ENCODE measurements at regions not wholly inside any gene's neighbourhood (a gene's known extent, or its start where the extent isn't known, plus 50 kb on each side); places are given as distances from the start of the nearest gene placed in this dataset.
"Not testable (repeated sequence)": the region's sequence is repeated elsewhere in the genome, so short reads cannot be mapped to it uniquely, and the experiment has no call there.

DNA sequence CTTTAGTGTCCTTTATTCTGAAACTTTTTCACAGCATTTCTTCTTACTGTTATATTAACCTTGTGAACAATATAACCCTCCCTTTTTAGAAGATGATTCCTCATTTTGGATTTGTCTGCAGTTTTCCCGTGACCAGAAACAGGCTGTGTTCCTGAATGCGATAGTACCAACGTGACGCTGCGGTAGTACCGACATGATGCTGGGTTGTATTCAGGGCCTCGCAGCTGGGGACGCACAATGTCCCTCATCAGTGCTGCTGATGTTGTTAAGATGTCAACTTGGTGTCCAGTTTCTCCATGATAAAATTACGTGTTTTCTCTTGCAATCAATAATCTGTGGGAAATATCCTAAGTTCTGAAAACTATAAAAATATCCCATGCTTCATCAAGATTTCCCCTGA, 761.4 kb upstream of the TPTE start:
- no peaks in the 10 kb centered on the region for H3K27me3 ChIP-seq
- TF ChIP-seq POLR2A (IDR thresholded peaks at IDR 0.05) (no peak), POLR2AphosphoS5 (IDR thresholded peaks at IDR 0.05) (no peak), EP300 (IDR thresholded peaks at IDR 0.05) (no peak)
- TF ChIP-seq, protein P1, sequence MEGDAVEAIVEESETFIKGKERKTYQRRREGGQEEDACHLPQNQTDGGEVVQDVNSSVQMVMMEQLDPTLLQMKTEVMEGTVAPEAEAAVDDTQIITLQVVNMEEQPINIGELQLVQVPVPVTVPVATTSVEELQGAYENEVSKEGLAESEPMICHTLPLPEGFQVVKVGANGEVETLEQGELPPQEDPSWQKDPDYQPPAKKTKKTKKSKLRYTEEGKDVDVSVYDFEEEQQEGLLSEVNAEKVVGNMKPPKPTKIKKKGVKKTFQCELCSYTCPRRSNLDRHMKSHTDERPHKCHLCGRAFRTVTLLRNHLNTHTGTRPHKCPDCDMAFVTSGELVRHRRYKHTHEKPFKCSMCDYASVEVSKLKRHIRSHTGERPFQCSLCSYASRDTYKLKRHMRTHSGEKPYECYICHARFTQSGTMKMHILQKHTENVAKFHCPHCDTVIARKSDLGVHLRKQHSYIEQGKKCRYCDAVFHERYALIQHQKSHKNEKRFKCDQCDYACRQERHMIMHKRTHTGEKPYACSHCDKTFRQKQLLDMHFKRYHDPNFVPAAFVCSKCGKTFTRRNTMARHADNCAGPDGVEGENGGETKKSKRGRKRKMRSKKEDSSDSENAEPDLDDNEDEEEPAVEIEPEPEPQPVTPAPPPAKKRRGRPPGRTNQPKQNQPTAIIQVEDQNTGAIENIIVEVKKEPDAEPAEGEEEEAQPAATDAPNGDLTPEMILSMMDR (IDR thresholded peaks at IDR 0.05): no peak
- no peaks in the 10 kb centered on the region for H3K4me1 ChIP-seq
- DNase-seq: no peak
- H3K9me3 ChIP-seq: peaks cover 4 to 68% (median 50%) of the 10 kb centered on the region in 4 donors
- intact Hi-C loops (cut with DNase I; ENCODE audit: low total_unique reads): no loop called here
- no peaks in the 10 kb centered on the region for H3K36me3 ChIP-seq
- 74 to 80% (median 79%) methylated on average over 9 of the region's 9 CpGs for WGBS, 5 donors
- H3K27ac ChIP-seq: no peak overlapping the region
- no peak overlapping the region for H3K4me3 ChIP-seq

DNA sequence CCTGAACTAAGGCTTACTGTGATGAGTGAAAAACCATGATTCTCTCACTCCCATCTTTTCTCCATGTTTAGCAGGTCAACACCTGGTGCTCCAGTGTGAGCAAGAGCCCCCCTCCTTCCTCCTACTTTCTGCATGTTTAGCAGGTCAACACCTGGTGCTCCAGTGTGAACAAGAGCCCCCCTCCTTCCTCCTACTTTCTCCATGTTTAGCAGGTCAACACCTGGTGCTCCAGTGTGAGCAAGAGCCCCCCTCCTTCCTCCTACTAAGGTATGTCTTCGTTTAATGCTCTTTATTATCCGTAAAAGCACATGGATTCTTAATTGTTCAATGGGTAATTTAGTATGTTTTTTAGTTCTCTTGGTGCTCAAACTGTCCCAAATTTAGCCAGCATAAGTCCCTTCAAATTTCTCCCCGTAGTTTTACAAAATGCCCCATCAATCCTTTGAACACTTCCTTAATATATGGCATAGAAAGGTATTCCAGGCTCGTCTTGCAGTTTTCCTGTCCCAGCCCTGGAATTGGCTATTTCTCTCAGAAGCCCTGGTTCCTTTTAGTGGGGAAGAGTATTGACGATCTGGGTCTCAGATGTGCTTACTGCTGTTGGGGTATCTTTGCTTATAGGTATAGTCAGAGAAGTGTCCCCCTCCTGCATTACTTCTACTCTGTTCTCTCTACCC, 760.8 kb upstream of the TPTE start:
- no peak for DNase-seq
- Histone ChIP-seq H3K4me1 (no peaks in the 10 kb centered on the region), H3K27ac (no peak overlapping the region), H3K9me3 (peaks cover 4 to 65% (median 46%) of the 10 kb centered on the region in 4 donors), H3K4me3 (no peak overlapping the region), H3K27me3 (no peaks in the 10 kb centered on the region), H3K36me3 (no peaks in the 10 kb centered on the region)
- TF ChIP-seq EP300 (IDR thresholded peaks at IDR 0.05): no peak
- no peak for TF ChIP-seq POLR2A (IDR thresholded peaks at IDR 0.05)
- TF ChIP-seq POLR2AphosphoS5 (IDR thresholded peaks at IDR 0.05): no peak
- 52 to 60% (median 57%) methylated on average over 5 of the region's 5 CpGs for WGBS, 5 donors
- intact Hi-C loops (cut with DNase I; ENCODE audit: low total_unique reads): no loop called here

DNA sequence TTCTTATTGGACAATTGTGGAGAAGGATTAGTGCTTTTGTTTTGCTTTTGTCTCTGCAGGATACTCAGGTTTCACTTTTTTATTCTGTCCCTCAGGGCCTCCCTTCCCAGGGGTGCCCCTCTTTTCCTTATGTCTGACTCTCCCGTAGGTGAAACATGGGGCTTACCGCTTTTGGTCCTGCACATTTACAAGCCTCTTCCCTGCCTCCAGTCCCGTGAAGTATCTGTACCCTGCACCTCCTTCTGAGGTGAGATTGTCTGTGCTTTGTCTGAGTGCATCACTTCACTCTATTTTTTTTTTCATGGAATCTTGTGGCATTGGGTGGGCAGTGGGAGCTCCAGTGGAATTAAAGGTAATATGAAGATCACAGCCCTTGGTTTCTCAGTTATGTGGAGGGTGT, 758.1 kb upstream of the TPTE start:
- no peak for DNase-seq
- WGBS, 5 donors: 64 to 70% (median 70%) methylated on average over 3 of the region's 3 CpGs
- H3K36me3 ChIP-seq: no peaks in the 10 kb centered on the region
- TF ChIP-seq POLR2AphosphoS5 (IDR thresholded peaks at IDR 0.05) (no peak), POLR2A (IDR thresholded peaks at IDR 0.05) (no peak), EP300 (IDR thresholded peaks at IDR 0.05) (no peak)
- TF ChIP-seq, protein P1 (IDR thresholded peaks at IDR 0.05): no peak
- peaks cover 0 to 9% (median 0%) of the 10 kb centered on the region in 3 donors for H3K27me3 ChIP-seq
- H3K4me3 ChIP-seq: no peak overlapping the region
- intact Hi-C loops (cut with DNase I; ENCODE audit: low total_unique reads): no loop called here
- no peaks in the 10 kb centered on the region for H3K4me1 ChIP-seq
- no peak overlapping the region for H3K27ac ChIP-seq
- peaks cover 11 to 71% (median 56%) of the 10 kb centered on the region in 4 donors for H3K9me3 ChIP-seq

DNA sequence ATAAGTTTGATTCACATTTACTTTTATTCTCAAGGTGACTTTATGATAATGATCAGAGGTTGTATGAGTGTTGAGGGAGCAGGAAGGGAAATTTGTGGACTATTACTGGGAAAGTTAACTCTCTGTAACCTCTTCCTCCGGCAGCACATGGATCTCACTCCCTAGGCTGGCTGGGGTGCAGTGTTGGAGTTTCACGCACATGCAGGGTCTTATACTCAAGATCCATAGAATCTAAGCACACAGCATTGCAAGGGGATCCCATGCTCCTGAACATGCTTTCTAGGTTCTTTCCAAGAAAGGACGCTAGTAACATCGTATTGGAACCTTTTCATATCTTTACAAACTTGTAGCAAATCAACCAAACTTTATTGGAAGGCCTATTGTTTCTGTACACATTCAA, 757.6 kb upstream of the TPTE start:
- no peaks in the 10 kb centered on the region for H3K36me3 ChIP-seq
- H3K9me3 ChIP-seq: peaks cover 13 to 71% (median 58%) of the 10 kb centered on the region in 4 donors
- intact Hi-C loops (cut with DNase I; ENCODE audit: low total_unique reads): no loop called here
- H3K27me3 ChIP-seq: peaks cover 0 to 9% (median 0%) of the 10 kb centered on the region in 3 donors
- H3K27ac ChIP-seq: no peak overlapping the region
- TF ChIP-seq EP300 (IDR thresholded peaks at IDR 0.05) (no peak), POLR2AphosphoS5 (IDR thresholded peaks at IDR 0.05) (no peak), POLR2A (IDR thresholded peaks at IDR 0.05) (no peak)
- TF ChIP-seq, protein P1 (IDR thresholded peaks at IDR 0.05): no peak
- 52 to 60% (median 56%) methylated on average over 4 of the region's 4 CpGs for WGBS, 5 donors
- H3K4me3 ChIP-seq: no peak overlapping the region
- no peaks in the 10 kb centered on the region for H3K4me1 ChIP-seq
- DNase-seq: no peak

DNA sequence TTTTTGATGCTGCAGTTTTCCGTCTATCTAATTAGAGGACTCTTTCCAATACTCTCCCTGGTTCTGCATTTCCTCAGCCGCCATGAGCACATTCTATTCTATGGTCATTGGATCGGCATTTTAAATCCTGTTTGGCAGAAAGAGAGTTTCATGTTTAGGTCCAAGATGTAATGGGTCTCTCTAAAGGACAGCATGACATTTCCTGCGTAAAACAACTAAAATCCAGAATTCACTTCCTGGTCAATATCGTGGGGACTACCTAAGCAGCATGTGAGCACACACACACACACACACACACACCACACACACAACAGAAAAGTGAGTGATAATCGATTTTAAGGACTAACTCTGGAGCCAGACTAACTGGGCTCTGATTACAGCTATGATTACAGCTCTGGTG, 757.1 kb upstream of the TPTE start:
- peaks cover 17 to 72% (median 59%) of the 10 kb centered on the region in 4 donors for H3K9me3 ChIP-seq
- H3K27ac ChIP-seq; H3K4me1 ChIP-seq; H3K36me3 ChIP-seq; DNase-seq; intact Hi-C loops (cut with DNase I; ENCODE audit: low total_unique reads); H3K4me3 ChIP-seq; H3K27me3 ChIP-seq: not testable (repeated sequence)
- 68 to 73% (median 68%) methylated on average over 6 of the region's 6 CpGs for WGBS, 5 donors

DNA sequence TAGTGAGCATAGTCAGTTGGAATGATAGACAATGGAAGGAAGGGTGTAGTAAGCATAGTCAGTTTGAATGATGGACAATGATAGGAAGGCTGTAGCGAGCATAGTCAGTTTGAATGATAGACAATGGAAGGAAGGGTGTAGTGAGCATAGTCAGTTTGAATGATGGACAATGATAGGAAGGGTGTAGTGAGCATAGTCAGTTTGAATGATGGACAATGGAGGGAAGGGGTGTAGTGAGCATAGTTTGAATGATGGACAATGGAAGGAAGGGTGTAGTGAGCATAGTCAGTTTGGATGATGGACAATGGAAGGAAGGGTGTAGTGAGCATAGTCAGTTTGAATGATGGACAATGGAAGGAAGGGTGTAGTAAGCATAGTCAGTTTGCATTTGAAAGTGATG, 755.8 kb upstream of the TPTE start:
- H3K4me1 ChIP-seq; H3K36me3 ChIP-seq; H3K4me3 ChIP-seq; H3K27me3 ChIP-seq; DNase-seq; H3K27ac ChIP-seq; intact Hi-C loops (cut with DNase I; ENCODE audit: low total_unique reads): not testable (repeated sequence)
- 30 to 43% (median 39%) methylated on average over 1 of the region's 1 CpG for WGBS, 5 donors
- peaks cover 18 to 74% (median 60%) of the 10 kb centered on the region in 4 donors for H3K9me3 ChIP-seq

DNA sequence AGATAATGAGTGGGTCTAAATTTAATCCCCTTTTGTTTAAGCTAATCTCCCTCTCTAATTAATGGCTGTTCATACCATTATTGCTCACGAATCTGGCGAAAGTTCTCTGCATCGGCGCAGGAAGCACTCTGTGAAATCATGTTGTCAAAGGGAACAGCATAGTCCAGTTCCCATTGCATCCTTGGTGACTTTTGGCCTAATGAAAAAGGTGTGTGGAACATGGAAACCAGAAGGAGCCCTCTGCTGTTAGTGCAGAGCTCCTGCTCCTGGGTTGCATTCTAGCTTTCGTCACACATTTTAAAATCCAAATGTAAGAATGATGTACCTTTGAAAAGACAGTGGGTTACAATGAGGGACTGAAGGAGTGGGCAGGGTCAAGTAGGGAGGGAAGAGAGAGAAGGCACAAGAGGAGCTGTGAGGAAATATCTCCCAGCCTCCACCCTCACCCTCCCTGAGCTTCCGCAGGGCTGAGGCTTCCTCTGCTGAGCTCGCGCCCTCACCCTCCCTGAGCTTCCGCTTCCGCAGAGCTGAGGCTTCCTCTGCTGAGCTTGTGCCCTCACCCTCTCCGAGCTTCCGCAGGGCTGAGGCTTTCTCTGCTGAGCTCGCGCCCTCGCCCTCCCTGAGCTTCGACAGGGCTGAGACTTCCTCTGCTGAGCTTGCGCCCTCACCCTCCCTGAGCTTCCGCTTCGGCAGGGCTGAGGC, 754.3 kb upstream of the TPTE start:
- peaks cover 18 to 78% (median 66%) of the 10 kb centered on the region in 4 donors for H3K9me3 ChIP-seq
- intact Hi-C loops (cut with DNase I; ENCODE audit: low total_unique reads); H3K4me3 ChIP-seq; H3K36me3 ChIP-seq; H3K27ac ChIP-seq; H3K4me1 ChIP-seq; DNase-seq; H3K27me3 ChIP-seq: not testable (repeated sequence)
- WGBS, 5 donors: 68 to 81% (median 76%) methylated on average over 19 of the region's 19 CpGs

Measured in stomach (tissue), 8 donors.